Panc1 (cell line): ENCODE measurements at regions not wholly inside any gene's neighbourhood (a gene's known extent, or its start where the extent isn't known, plus 50 kb on each side); places are given as distances from the start of the nearest gene placed in this dataset.

Experiments used
- ATAC-seq: fragments of 200-7000 bp; cut with Tn5 transposase; 2 replicates; pipeline ENCODE4 v1.9.1; 2020; ENCODE audit warnings: mild to moderate bottlenecking, moderate library complexity
- BruUV-seq: library from RNA; stranded (reverse); fragments of 400-500 nt; replicated peaks from 2 replicates; lab custom pipeline; 2021; lab: Mats Ljungman, UMichigan
- CTCF ChIA-PET: fragments of 300-600 bp; sonication (Branson Sonifier 250); formaldehyde crosslinking; loops from one replicate; lab custom pipeline; 2022; ENCODE audit warnings: antibody characterized with exemption; lab: Charles Lee
- POLR2A ChIA-PET: fragments of 300-600 bp; sonication (Branson Sonifier 250); formaldehyde crosslinking; loops from one replicate; lab custom pipeline; 2022; ENCODE audit warnings: antibody characterized with exemption; lab: Charles Lee
- DNase-seq: peaks from one replicate; pipeline ENCODE4 v3.0.0-alpha.2; 2010; ENCODE audit warnings: low read depth, low spot score
- H3K27ac ChIP-seq: 2 replicates; pipeline ENCODE4 v1.5.1; 2011; ENCODE audit warnings: mild to moderate bottlenecking, low read length, inconsistent platforms
- H3K27me3 ChIP-seq: fragments of 200-500 bp; sonication (Bioruptor generic); 2 replicates; pipeline ENCODE4 v1.6.0; 2014; ENCODE audit warnings: low read length, inconsistent platforms; ENCODE audit not compliant: control insufficient read depth, insufficient read depth
- H3K36me3 ChIP-seq: fragments of 200-500 bp; sonication (Bioruptor generic); 2 replicates; pipeline ENCODE4 v1.5.1; 2014; ENCODE audit warnings: inconsistent platforms, mild to moderate bottlenecking, low read length, moderate library complexity; ENCODE audit not compliant: control insufficient read depth, insufficient read depth
- H3K4me1 ChIP-seq: 2 replicates; pipeline ENCODE4 v1.5.1; 2011; ENCODE audit warnings: inconsistent platforms, mild to moderate bottlenecking, low read length, moderate library complexity; ENCODE audit not compliant: control insufficient read depth, insufficient read depth
- H3K4me3 ChIP-seq, 2 experiments: 2 replicates each; pipeline ENCODE4 v1.5.1; 2011 to 2012; ENCODE audit warnings: low read depth in 2 of 2, low read length in 2 of 2, mild to moderate bottlenecking in 2 of 2, inconsistent platforms in 1 of 2, moderate library complexity in 1 of 2
- H3K9me3 ChIP-seq: fragments of 200-500 bp; sonication (Bioruptor generic); 2 replicates; pipeline ENCODE4 v1.5.1; 2014; ENCODE audit warnings: low read depth, mild to moderate bottlenecking, inconsistent platforms, low read length, moderate library complexity; ENCODE audit not compliant: control insufficient read depth, insufficient read depth
- POLR2AphosphoS5 ChIP-seq: IDR thresholded peaks from 2 replicates; pipeline ENCODE4 v1.6.1; 2012; ENCODE audit warnings: mild to moderate bottlenecking, low read depth, low read length, moderate library complexity
- SIN3A ChIP-seq: IDR thresholded peaks from 2 replicates; pipeline ENCODE4 v1.6.1; 2012; ENCODE audit warnings: low read depth, mild to moderate bottlenecking, low read length, moderate library complexity, borderline replicate concordance; ENCODE audit not compliant: insufficient read depth
- TCF7L2 ChIP-seq: IDR thresholded peaks from 2 replicates; pipeline ENCODE4 v1.6.1; 2011; ENCODE audit warnings: mild to moderate bottlenecking, low read depth, low read length, inconsistent platforms
- in situ Hi-C: cut with HindIII; loops from 2 replicates; pipeline ENCODE4 v1.10.0; 2016; ENCODE audit warnings: low sequenced_read_pairs, low pct_unique_long_range_greater_than_20kb
- intact Hi-C: fragments of 100-400 bp; cut with micrococcal nuclease; formaldehyde crosslinking; loops from one replicate; pipeline ENCODE4 v1.10.0; 2022; ENCODE audit not compliant: unreplicated experiment
- TF ChIP-seq, protein P1 (sequence below): fragments of 450-650 bp; IDR thresholded peaks from 2 replicates; pipeline ENCODE4 v1.5.1; 2017; ENCODE audit warnings: mild to moderate bottlenecking
- TF ChIP-seq, protein P2 (sequence below), 2 experiments: IDR thresholded peaks; 2 replicates each; pipeline ENCODE4 v1.6.1; 2011 to 2012; ENCODE audit warnings: low read depth in 2 of 2, control low read depth in 1 of 2, low read length in 1 of 2, mild to moderate bottlenecking in 1 of 2, moderate library complexity in 1 of 2; ENCODE audit not compliant: insufficient read depth in 1 of 2

- TF ChIP-seq TCF7L2 (no peak), SIN3A (no peak)
- BruUV-seq, result no TSS peak
- Histone ChIP-seq H3K9me3 (no peaks in the 10 kb centered on the region), H3K27ac (no peak overlapping the region), H3K4me1 (no peaks in the 10 kb centered on the region), H3K36me3 (no peaks in the 10 kb centered on the region), H3K27me3 (no peaks in the 10 kb centered on the region), H3K4me3 (no peak overlapping the region)
- ChIA-PET CTCF (no interaction called here), POLR2A (no interaction called here)
- DNase-seq, result no peak
- no peak for ATAC-seq
- intact Hi-C loops (no loop called here), in situ Hi-C loops (no loop called here)
These were observed 108.0 kb upstream of the LEF1 start for GRCh38 chr4:108276690-108277089.

DNA sequence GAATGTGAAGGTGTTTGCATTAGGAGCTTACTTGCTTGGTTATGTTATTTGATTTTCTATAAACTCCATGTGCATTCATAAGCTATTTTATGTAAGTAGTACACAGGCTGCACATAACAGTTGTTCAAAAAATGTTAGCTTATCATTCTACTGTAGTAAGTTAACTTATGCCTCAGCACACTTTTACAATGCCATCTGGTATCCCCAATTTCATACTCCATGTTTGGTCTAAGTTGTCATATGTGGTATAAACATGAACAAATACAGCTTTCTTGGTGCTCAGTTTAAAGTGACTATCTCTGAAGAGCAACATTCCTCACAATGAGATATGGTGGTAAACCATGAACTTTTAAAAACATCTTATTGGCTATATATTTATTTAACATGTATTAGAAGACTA is 104.3 kb upstream of the LEF1 start:
- ChIA-PET POLR2A (no interaction called here), CTCF (no interaction called here)
- TF ChIP-seq SIN3A, result no peak
- TF ChIP-seq POLR2AphosphoS5, result no peak
- TF ChIP-seq, protein P1, sequence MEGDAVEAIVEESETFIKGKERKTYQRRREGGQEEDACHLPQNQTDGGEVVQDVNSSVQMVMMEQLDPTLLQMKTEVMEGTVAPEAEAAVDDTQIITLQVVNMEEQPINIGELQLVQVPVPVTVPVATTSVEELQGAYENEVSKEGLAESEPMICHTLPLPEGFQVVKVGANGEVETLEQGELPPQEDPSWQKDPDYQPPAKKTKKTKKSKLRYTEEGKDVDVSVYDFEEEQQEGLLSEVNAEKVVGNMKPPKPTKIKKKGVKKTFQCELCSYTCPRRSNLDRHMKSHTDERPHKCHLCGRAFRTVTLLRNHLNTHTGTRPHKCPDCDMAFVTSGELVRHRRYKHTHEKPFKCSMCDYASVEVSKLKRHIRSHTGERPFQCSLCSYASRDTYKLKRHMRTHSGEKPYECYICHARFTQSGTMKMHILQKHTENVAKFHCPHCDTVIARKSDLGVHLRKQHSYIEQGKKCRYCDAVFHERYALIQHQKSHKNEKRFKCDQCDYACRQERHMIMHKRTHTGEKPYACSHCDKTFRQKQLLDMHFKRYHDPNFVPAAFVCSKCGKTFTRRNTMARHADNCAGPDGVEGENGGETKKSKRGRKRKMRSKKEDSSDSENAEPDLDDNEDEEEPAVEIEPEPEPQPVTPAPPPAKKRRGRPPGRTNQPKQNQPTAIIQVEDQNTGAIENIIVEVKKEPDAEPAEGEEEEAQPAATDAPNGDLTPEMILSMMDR, result no peak
- TF ChIP-seq TCF7L2, result no peak
- TF ChIP-seq, protein P2, sequence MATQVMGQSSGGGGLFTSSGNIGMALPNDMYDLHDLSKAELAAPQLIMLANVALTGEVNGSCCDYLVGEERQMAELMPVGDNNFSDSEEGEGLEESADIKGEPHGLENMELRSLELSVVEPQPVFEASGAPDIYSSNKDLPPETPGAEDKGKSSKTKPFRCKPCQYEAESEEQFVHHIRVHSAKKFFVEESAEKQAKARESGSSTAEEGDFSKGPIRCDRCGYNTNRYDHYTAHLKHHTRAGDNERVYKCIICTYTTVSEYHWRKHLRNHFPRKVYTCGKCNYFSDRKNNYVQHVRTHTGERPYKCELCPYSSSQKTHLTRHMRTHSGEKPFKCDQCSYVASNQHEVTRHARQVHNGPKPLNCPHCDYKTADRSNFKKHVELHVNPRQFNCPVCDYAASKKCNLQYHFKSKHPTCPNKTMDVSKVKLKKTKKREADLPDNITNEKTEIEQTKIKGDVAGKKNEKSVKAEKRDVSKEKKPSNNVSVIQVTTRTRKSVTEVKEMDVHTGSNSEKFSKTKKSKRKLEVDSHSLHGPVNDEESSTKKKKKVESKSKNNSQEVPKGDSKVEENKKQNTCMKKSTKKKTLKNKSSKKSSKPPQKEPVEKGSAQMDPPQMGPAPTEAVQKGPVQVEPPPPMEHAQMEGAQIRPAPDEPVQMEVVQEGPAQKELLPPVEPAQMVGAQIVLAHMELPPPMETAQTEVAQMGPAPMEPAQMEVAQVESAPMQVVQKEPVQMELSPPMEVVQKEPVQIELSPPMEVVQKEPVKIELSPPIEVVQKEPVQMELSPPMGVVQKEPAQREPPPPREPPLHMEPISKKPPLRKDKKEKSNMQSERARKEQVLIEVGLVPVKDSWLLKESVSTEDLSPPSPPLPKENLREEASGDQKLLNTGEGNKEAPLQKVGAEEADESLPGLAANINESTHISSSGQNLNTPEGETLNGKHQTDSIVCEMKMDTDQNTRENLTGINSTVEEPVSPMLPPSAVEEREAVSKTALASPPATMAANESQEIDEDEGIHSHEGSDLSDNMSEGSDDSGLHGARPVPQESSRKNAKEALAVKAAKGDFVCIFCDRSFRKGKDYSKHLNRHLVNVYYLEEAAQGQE (IDR thresholded peaks at IDR 0.05; ENCODE audit: insufficient read depth in 1 of 2, low read depth in 2 of 2, low read length in 1 of 2), result no peak
- BruUV-seq, result no TSS peak
- no peaks in the 10 kb centered on the region for H3K9me3 ChIP-seq
- ATAC-seq (no peak), DNase-seq (no peak)
- H3K4me3 ChIP-seq, result no peak overlapping the region
- H3K36me3 ChIP-seq, result no peaks in the 10 kb centered on the region
- in situ Hi-C loops (no loop called here), intact Hi-C loops (no loop called here)
- no peaks in the 10 kb centered on the region for H3K27me3 ChIP-seq
- no peak overlapping the region for H3K27ac ChIP-seq
- no peaks in the 10 kb centered on the region for H3K4me1 ChIP-seq

GRCh38 chr4:108272561-108272960 is 103.8 kb upstream of the LEF1 start:
- in situ Hi-C loops, result no loop called here
- Histone ChIP-seq H3K27me3 (no peaks in the 10 kb centered on the region), H3K9me3 (no peaks in the 10 kb centered on the region), H3K4me3 (no peak overlapping the region), H3K36me3 (no peaks in the 10 kb centered on the region), H3K27ac (no peak overlapping the region), H3K4me1 (no peaks in the 10 kb centered on the region)
- DNase-seq (no peak), ATAC-seq (no peak)
- intact Hi-C loops, result no loop called here
- TF ChIP-seq POLR2AphosphoS5, result no peak
- TF ChIP-seq SIN3A, result no peak
- TF ChIP-seq, protein P2 (IDR thresholded peaks at IDR 0.05; ENCODE audit: insufficient read depth in 1 of 2, low read depth in 2 of 2, low read length in 1 of 2), result no peak
- TF ChIP-seq, protein P1, result no peak
- no peak for TF ChIP-seq TCF7L2
- ChIA-PET CTCF (no interaction called here), POLR2A (no interaction called here)
- BruUV-seq, result no TSS peak
